HuH-7.5 (cell line): ENCODE measurements at regions not wholly inside any gene's neighbourhood (a gene's known extent, or its start where the extent isn't known, plus 50 kb on each side); places are given as distances from the start of the nearest gene placed in this dataset.
"Not testable (repeated sequence)": the region's sequence is repeated elsewhere in the genome, so short reads cannot be mapped to it uniquely, and the experiment has no call there.

ENCODE experiments used
- DNase-seq: peaks from one replicate; pipeline ENCODE4 v3.0.0; 2011; ENCODE audit warnings: low spot score

GRCh38 chr5:96528826-96529474 lies 95.9 kb upstream of the PCSK1 start:
- DNase-seq: no peak

GRCh38 chr5:96529559-96529958 lies 96.5 kb upstream of the PCSK1 start:
- no peak for DNase-seq

GRCh38 chr5:96530901-96531300 lies 97.9 kb upstream of the PCSK1 start:
- no peak for DNase-seq

GRCh38 chr5:96533371-96533770 lies 100.3 kb upstream of the PCSK1 start:
- DNase-seq: no peak

DNA sequence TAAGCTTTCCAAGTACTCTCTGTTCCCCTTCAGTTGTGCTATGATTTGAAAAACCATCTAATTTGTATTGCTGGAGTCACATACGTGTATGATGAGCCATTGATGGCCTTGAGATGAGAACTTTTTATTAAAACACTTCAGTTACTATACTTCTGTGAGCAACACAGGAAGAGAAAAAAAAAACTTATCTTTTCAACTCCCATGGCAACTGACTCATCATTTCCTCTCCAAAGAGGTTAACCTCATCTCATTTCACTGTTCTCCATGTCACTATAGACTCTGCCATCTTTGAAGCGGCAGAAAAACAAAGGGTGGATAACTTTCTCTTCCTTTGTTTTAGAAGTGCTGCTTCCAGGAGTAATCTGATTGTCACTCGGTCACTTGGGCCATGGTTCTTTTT lies 104.3 kb upstream of the PCSK1 start:
- no peak for DNase-seq

DNA sequence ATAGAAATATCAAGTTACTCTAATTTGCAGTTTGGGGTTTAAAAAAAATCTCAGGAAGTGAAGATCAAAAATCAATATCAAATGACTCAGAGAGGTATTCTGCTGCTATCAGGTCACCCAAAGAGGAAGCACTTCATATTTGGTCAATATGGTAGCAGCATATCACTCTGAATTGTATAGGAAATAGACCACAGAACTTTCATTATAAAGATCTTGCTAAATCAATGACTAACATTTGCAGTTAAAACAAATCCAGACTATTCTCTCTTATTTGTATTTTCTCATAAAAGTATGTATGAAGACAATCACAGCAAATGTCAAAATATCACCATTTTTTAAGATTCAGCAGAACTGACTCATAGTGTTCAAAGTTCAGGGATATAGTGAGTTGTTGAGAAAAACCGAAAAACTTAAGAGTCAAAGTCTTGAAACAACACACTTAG lies 105.8 kb upstream of the PCSK1 start:
- DNase-seq: no peak

DNA sequence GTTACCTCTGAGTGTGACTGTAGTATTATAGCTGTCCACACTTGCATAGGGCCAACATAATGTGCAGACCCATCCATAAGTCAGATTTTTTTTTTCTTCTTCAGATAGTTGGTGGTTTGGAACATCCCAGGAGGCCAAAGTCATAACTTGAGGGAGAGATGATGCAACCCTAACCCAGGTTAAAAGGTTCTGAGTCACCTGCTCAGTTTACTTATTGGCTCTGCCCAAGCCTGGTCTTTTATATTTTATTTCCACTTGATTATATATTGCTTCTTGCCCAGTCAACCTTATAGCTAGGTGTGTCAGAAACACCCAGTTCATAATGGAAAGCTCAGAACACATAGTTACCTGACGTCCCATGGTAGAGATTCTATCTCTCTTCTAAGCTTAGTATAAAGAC lies 113.1 kb upstream of the PCSK1 start:
- no peak for DNase-seq

GRCh38 chr5:96547486-96547885 lies 114.4 kb upstream of the PCSK1 start:
- no peak for DNase-seq

DNA sequence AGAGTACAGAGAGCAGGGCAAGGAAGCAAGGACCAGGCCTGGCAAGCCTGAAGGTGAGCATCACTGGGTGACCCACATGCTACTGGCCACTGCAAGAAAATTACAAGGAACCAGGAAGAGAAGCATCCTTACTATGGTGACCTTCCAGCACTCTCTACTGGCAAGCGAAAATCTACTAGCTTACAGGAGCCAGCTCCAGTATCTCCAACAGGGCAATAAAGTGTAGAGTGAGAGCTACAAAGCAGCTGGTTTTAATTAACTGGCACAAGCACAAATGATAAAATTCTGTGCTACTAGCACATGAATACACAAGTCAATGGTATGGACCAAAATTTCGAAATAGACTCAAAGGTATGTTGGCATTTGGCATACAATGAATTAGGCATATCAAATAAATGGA lies 113.3 kb upstream of the CAST start:
- DNase-seq: no peak

DNA sequence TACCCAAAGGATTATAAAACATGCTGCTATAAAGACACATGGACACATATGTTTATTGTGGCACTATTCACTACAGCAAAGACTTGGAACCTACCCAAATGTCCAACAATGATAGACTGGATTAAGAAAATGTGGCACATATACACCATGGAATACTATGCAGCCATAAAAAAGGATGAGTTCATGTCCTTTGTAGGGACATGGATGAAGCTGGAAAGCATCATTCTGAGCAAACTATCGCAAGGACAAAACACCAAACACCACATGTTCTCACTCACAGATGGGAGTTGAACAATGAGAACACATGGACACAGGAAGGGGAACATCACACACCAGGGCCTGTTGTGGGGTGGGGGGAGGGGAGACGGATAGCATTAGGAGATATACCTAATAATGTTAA lies 101.3 kb upstream of the CAST start:
- not testable (repeated sequence) for DNase-seq

DNA sequence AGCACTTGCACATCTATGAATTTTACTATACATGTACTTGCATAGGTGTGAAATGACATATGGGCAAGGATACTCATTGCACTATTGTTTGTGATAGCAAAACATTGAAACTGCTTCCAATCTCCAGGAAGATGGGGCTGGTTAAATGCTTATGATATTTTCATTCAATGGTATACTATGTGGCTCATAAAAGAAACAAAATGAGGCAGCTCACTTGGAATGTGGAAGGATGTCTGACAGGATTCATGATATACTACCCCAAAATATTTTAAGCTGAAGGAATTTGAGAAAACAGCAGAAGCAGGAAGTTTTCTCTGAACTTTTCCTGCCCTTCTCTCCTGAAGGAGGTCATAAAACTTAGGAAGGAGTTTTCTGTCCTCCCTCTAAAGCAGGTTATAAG lies 99.6 kb upstream of the CAST start:
- no peak for DNase-seq

DNA sequence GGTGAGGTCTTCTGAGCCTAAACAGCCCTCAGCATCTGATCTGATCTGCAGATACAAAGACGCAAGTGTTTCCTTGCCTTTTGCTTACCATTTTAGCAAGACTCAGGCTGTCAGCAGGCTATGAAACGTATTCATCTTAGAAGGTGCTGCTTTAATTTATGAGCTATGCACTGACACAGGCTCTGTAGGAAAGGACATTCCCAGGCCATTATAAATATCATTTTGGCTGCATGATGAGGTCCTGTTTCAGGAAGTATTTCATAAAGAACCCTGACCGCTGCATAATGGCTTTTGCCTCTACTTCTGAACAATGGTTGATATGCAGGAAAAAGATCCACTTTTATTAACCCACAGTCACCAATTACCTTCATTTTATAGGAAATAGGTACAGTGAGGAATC lies 98.4 kb upstream of the CAST start:
- DNase-seq: no peak

- no peak for DNase-seq
These were observed 96.5 kb upstream of the CAST start for GRCh38 chr5:96565582-96566265.

DNA sequence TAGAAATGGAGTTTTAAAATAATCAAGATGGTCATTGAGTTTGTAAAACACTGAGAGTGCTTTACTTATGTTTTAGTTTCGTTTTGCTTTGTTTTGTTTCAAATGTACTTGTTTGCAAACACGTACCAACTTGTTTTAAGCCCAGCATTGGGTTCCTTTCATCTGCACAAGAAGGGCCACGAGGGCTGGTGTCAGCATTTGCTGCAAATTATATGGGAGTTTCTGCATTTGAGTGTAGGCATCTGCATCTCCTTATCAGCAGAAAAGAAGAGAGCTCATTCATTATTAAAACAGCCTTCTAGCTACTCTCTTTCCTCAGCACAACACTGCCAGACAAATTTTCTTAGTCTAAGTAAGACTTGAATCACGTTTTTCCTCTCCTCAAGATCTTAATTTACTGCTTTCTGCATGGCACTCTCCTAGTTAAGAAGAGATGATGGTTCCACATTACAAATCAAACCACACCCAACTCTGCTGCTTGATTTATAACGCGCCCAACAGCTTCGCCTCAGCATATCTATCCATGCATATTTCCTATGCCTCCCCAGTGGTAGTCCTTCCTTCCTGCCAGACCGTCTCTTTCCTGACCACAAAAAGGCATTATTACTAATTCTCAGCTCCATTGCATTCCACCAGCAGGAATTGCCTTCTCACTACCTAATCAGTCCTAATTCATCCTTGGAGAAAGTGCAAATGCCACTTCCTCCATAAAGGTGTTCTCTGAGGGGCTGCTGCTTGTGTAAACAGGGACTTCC lies 95.2 kb upstream of the CAST start:
- no peak for DNase-seq

GRCh38 chr5:96569332-96569731 lies 92.8 kb upstream of the CAST start:
- no peak for DNase-seq

- no peak for DNase-seq
These were observed 92.4 kb upstream of the CAST start for GRCh38 chr5:96569770-96570169.

- no peak for DNase-seq
These were observed 89.2 kb upstream of the CAST start for GRCh38 chr5:96572864-96573512.

- no peak for DNase-seq
These were observed 88.7 kb upstream of the CAST start for GRCh38 chr5:96573513-96573894.

DNA sequence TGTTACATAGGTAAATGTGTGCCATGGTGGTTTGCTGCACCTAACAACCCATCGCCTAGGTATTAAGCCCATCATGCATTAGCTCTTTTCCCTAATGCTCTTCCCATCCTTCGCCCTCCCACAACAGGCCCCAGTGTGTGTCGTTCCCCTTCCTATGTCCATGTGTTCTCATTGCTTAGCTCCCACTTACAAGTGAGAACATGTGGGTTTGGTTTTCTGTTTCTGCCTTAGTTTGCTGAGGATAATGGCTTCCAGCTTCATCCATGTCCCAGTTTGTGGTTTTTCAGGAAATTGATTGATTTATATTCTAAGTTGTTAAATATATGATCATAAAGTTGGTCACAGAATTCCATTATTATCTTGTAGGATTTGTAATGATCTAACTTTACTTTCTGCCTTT lies 85.3 kb upstream of the CAST start:
- DNase-seq: no peak

DNA sequence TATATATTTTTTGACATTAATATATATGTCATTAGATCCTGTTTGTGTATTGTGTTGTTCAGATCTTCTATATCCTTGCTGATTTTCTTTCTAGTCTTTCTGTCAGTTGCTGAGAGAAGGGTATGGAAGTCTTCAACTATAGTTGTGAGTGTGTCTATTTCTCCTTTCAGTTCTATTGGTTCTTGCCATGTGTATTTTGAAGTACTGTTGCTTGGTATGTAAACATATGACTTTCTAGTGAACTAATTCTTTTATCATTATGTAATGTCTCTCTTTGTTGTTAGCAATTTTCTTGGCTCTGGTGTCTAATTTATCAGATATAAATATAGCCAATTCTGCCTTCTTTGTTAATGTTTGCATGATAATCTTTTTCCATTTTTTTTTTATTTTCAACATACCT lies 84.3 kb upstream of the CAST start:
- no peak for DNase-seq

GRCh38 chr5:96579711-96580110 lies 82.5 kb upstream of the CAST start:
- DNase-seq: no peak

GRCh38 chr5:96582343-96582742 lies 79.8 kb upstream of the CAST start:
- DNase-seq: no peak

- DNase-seq: no peak
These were observed 77.5 kb upstream of the CAST start for GRCh38 chr5:96584712-96585111.
